ENCODE measurements at regions not wholly inside any gene's neighbourhood (a gene's known extent, or its start where the extent isn't known, plus 50 kb on each side); places are given as distances from the start of the nearest gene placed in this dataset.
"Not testable (repeated sequence)": the region's sequence is repeated elsewhere in the genome, so short reads cannot be mapped to it uniquely, and the experiment has no call there.

GRCh38 chr7:51878865-51879264 is 562.3 kb upstream of the COBL start:
- H3K4me1 ChIP-seq (ENCODE audit: control insufficient read depth, insufficient read depth, low read length): peaks cover 5% of the 10 kb centered on the region; the same call in 1 of the 2 replicates
- WGBS (ENCODE audit: insufficient coverage, insufficient read length): no CpG with 5 or more reads among the region's 1 CpG
- H3K36me3 ChIP-seq (ENCODE audit: control insufficient read depth, insufficient read depth, low read length): no peaks in the 10 kb centered on the region
- no peak overlapping the region for H3K27ac ChIP-seq (ENCODE audit: low read length)
- no peak for DNase-seq (ENCODE audit: low read depth, low spot score)
- H3K27me3 ChIP-seq (ENCODE audit: control insufficient read depth, insufficient read depth, low read length): no peaks in the 10 kb centered on the region
- H3K4me3 ChIP-seq (ENCODE audit: low read length): no peak overlapping the region
- H3K9me3 ChIP-seq (ENCODE audit: control insufficient read depth, insufficient read depth, low read length): no peaks in the 10 kb centered on the region

- Histone ChIP-seq H3K27me3 (ENCODE audit: control insufficient read depth, insufficient read depth, low read length) (no peaks in the 10 kb centered on the region), H3K9me3 (ENCODE audit: control insufficient read depth, insufficient read depth, low read length) (no peaks in the 10 kb centered on the region), H3K4me3 (ENCODE audit: low read length) (no peak overlapping the region), H3K36me3 (ENCODE audit: control insufficient read depth, insufficient read depth, low read length) (no peaks in the 10 kb centered on the region), H3K4me1 (ENCODE audit: control insufficient read depth, insufficient read depth, low read length) (no peaks in the 10 kb centered on the region), H3K27ac (ENCODE audit: low read length) (no peak overlapping the region)
- no peak for DNase-seq (ENCODE audit: low read depth, low spot score)
- WGBS (ENCODE audit: insufficient coverage, insufficient read length): no CpG with 5 or more reads among the region's 6 CpGs
Measured at GRCh38 chr7:51869452-51869851, 552.8 kb upstream of the COBL start.

- Histone ChIP-seq H3K9me3 (ENCODE audit: control insufficient read depth, insufficient read depth, low read length) (no peaks in the 10 kb centered on the region), H3K4me3 (ENCODE audit: low read length) (no peak overlapping the region), H3K36me3 (ENCODE audit: control insufficient read depth, insufficient read depth, low read length) (no peaks in the 10 kb centered on the region), H3K27me3 (ENCODE audit: control insufficient read depth, insufficient read depth, low read length) (no peaks in the 10 kb centered on the region), H3K4me1 (ENCODE audit: control insufficient read depth, insufficient read depth, low read length) (no peaks in the 10 kb centered on the region), H3K27ac (ENCODE audit: low read length) (no peak overlapping the region)
- WGBS (ENCODE audit: insufficient coverage, insufficient read length): no CpG with 5 or more reads among the region's 2 CpGs
- DNase-seq (ENCODE audit: low read depth, low spot score): no peak
Measured at GRCh38 chr7:51867117-51867516, 550.5 kb upstream of the COBL start.

- H3K4me3 ChIP-seq (ENCODE audit: low read length): no peak overlapping the region
- H3K36me3 ChIP-seq (ENCODE audit: control insufficient read depth, insufficient read depth, low read length): no peaks in the 10 kb centered on the region
- no peak overlapping the region for H3K27ac ChIP-seq (ENCODE audit: low read length)
- DNase-seq (ENCODE audit: low read depth, low spot score): no peak
- no peaks in the 10 kb centered on the region for H3K4me1 ChIP-seq (ENCODE audit: control insufficient read depth, insufficient read depth, low read length)
- no CpG with 5 or more reads among the region's 2 CpGs for WGBS (ENCODE audit: insufficient coverage, insufficient read length)
- peaks cover 2% of the 10 kb centered on the region; the same call in 1 of the 2 replicates for H3K9me3 ChIP-seq (ENCODE audit: control insufficient read depth, insufficient read depth, low read length)
- no peaks in the 10 kb centered on the region for H3K27me3 ChIP-seq (ENCODE audit: control insufficient read depth, insufficient read depth, low read length)
Measured at GRCh38 chr7:51860305-51860704, 543.7 kb upstream of the COBL start.

GRCh38 chr7:51850126-51850525 is 533.5 kb upstream of the COBL start:
- H3K4me1 ChIP-seq (ENCODE audit: control insufficient read depth, insufficient read depth, low read length): no peaks in the 10 kb centered on the region
- no peak overlapping the region for H3K27ac ChIP-seq (ENCODE audit: low read length)
- no peak for DNase-seq (ENCODE audit: low read depth, low spot score)
- no peaks in the 10 kb centered on the region for H3K36me3 ChIP-seq (ENCODE audit: control insufficient read depth, insufficient read depth, low read length)
- no peak overlapping the region for H3K4me3 ChIP-seq (ENCODE audit: low read length)
- no peaks in the 10 kb centered on the region for H3K27me3 ChIP-seq (ENCODE audit: control insufficient read depth, insufficient read depth, low read length)
- no CpG with 5 or more reads among the region's 2 CpGs for WGBS (ENCODE audit: insufficient coverage, insufficient read length)
- peaks cover 2% of the 10 kb centered on the region; the same call in 1 of the 2 replicates for H3K9me3 ChIP-seq (ENCODE audit: control insufficient read depth, insufficient read depth, low read length)

GRCh38 chr7:51847461-51848134 is 531.0 kb upstream of the COBL start:
- Histone ChIP-seq H3K4me3 (ENCODE audit: low read length) (no peak overlapping the region), H3K9me3 (ENCODE audit: control insufficient read depth, insufficient read depth, low read length) (no peaks in the 10 kb centered on the region), H3K4me1 (ENCODE audit: control insufficient read depth, insufficient read depth, low read length) (no peaks in the 10 kb centered on the region), H3K36me3 (ENCODE audit: control insufficient read depth, insufficient read depth, low read length) (no peaks in the 10 kb centered on the region), H3K27me3 (ENCODE audit: control insufficient read depth, insufficient read depth, low read length) (no peaks in the 10 kb centered on the region), H3K27ac (ENCODE audit: low read length) (no peak overlapping the region)
- DNase-seq (ENCODE audit: low read depth, low spot score): peak; percentile 9
- WGBS (ENCODE audit: insufficient coverage, insufficient read length): no CpG with 5 or more reads among the region's 7 CpGs

GRCh38 chr7:51839130-51839529 is 522.5 kb upstream of the COBL start:
- H3K9me3 ChIP-seq (ENCODE audit: control insufficient read depth, insufficient read depth, low read length); H3K4me1 ChIP-seq (ENCODE audit: control insufficient read depth, insufficient read depth, low read length); H3K27ac ChIP-seq (ENCODE audit: low read length); DNase-seq (ENCODE audit: low read depth, low spot score); H3K4me3 ChIP-seq (ENCODE audit: low read length); H3K27me3 ChIP-seq (ENCODE audit: control insufficient read depth, insufficient read depth, low read length); H3K36me3 ChIP-seq (ENCODE audit: control insufficient read depth, insufficient read depth, low read length): not testable (repeated sequence)
- no CpG with 5 or more reads among the region's 18 CpGs for WGBS (ENCODE audit: insufficient coverage, insufficient read length)

GRCh38 chr7:51827631-51828030 is 511.0 kb upstream of the COBL start:
- no peak overlapping the region for H3K27ac ChIP-seq (ENCODE audit: low read length)
- no peak for DNase-seq (ENCODE audit: low read depth, low spot score)
- H3K27me3 ChIP-seq (ENCODE audit: control insufficient read depth, insufficient read depth, low read length): no peaks in the 10 kb centered on the region
- H3K36me3 ChIP-seq (ENCODE audit: control insufficient read depth, insufficient read depth, low read length): no peaks in the 10 kb centered on the region
- no peaks in the 10 kb centered on the region for H3K9me3 ChIP-seq (ENCODE audit: control insufficient read depth, insufficient read depth, low read length)
- WGBS (ENCODE audit: insufficient coverage, insufficient read length): no CpG with 5 or more reads among the region's 2 CpGs
- H3K4me3 ChIP-seq (ENCODE audit: low read length): no peak overlapping the region
- no peaks in the 10 kb centered on the region for H3K4me1 ChIP-seq (ENCODE audit: control insufficient read depth, insufficient read depth, low read length)

GRCh38 chr7:51824050-51824449 is 507.4 kb upstream of the COBL start:
- DNase-seq (ENCODE audit: low read depth, low spot score): no peak
- no peak overlapping the region for H3K27ac ChIP-seq (ENCODE audit: low read length)
- H3K36me3 ChIP-seq (ENCODE audit: control insufficient read depth, insufficient read depth, low read length): no peaks in the 10 kb centered on the region
- H3K4me3 ChIP-seq (ENCODE audit: low read length): no peak overlapping the region
- H3K27me3 ChIP-seq (ENCODE audit: control insufficient read depth, insufficient read depth, low read length): no peaks in the 10 kb centered on the region
- no peaks in the 10 kb centered on the region for H3K4me1 ChIP-seq (ENCODE audit: control insufficient read depth, insufficient read depth, low read length)
- no peaks in the 10 kb centered on the region for H3K9me3 ChIP-seq (ENCODE audit: control insufficient read depth, insufficient read depth, low read length)
- WGBS (ENCODE audit: insufficient coverage, insufficient read length): no CpG with 5 or more reads among the region's 7 CpGs

- Histone ChIP-seq H3K9me3 (ENCODE audit: control insufficient read depth, insufficient read depth, low read length) (no peaks in the 10 kb centered on the region), H3K27me3 (ENCODE audit: control insufficient read depth, insufficient read depth, low read length) (no peaks in the 10 kb centered on the region), H3K27ac (ENCODE audit: low read length) (no peak overlapping the region), H3K4me3 (ENCODE audit: low read length) (no peak overlapping the region), H3K4me1 (ENCODE audit: control insufficient read depth, insufficient read depth, low read length) (no peaks in the 10 kb centered on the region), H3K36me3 (ENCODE audit: control insufficient read depth, insufficient read depth, low read length) (no peaks in the 10 kb centered on the region)
- WGBS (ENCODE audit: insufficient coverage, insufficient read length): no CpG with 5 or more reads among the region's 3 CpGs
- no peak for DNase-seq (ENCODE audit: low read depth, low spot score)
Measured at GRCh38 chr7:51823437-51823836, 506.8 kb upstream of the COBL start.

- WGBS (ENCODE audit: insufficient coverage, insufficient read length): no CpG with 5 or more reads among the region's 5 CpGs
Measured at GRCh38 chr7:51817694-51818225, 501.2 kb upstream of the COBL start.

More at GRCh38 chr7:51817694-51818225, 501.2 kb upstream of the COBL start:
- Histone ChIP-seq H3K4me1 (ENCODE audit: control insufficient read depth, insufficient read depth, low read length) (no peaks in the 10 kb centered on the region), H3K9me3 (ENCODE audit: control insufficient read depth, insufficient read depth, low read length) (no peaks in the 10 kb centered on the region), H3K27me3 (ENCODE audit: control insufficient read depth, insufficient read depth, low read length) (no peaks in the 10 kb centered on the region), H3K27ac (ENCODE audit: low read length) (no peak overlapping the region), H3K36me3 (ENCODE audit: control insufficient read depth, insufficient read depth, low read length) (no peaks in the 10 kb centered on the region), H3K4me3 (ENCODE audit: low read length) (no peak overlapping the region)
- no peak for DNase-seq (ENCODE audit: low read depth, low spot score)

Data from iPS DF 6.9 (cell line).